Esophagus mucosa (tissue), 1 donor: ENCODE measurements at regions not wholly inside any gene's neighbourhood (a gene's known extent, or its start where the extent isn't known, plus 50 kb on each side); places are given as distances from the start of the nearest gene placed in this dataset.

ENCODE experiments used
- ATAC-seq: fragments of 200-7000 bp; cut with Tn5 transposase; one replicate; pipeline ENCODE4 v1.9.1; 2020
- donor health status: DM: yes; HTN: yes; CAD: no.

GRCh38 chrX:11953615-11954014 is 184.7 kb upstream of the FRMPD4 start:
- ATAC-seq: no peak

GRCh38 chrX:11954176-11954575 is 184.1 kb upstream of the FRMPD4 start:
- no peak for ATAC-seq

GRCh38 chrX:11960031-11960430 is 178.2 kb upstream of the FRMPD4 start:
- ATAC-seq: no peak

GRCh38 chrX:11965436-11965835 is 172.8 kb upstream of the FRMPD4 start:
- no peak for ATAC-seq

GRCh38 chrX:11967986-11968869 is 170.0 kb upstream of the FRMPD4 start:
- peak; percentile 80 for ATAC-seq

- no peak for ATAC-seq
Observed at GRCh38 chrX:11968991-11969390, 169.3 kb upstream of the FRMPD4 start.

- ATAC-seq: no peak
Observed at GRCh38 chrX:11970578-11971359, 167.5 kb upstream of the FRMPD4 start.

- no peak for ATAC-seq
Observed at GRCh38 chrX:11976663-11977062, 161.6 kb upstream of the FRMPD4 start.

GRCh38 chrX:11992271-11992670 is 146.0 kb upstream of the FRMPD4 start:
- ATAC-seq: no peak

GRCh38 chrX:11995146-11995545 is 143.1 kb upstream of the FRMPD4 start:
- no peak for ATAC-seq

GRCh38 chrX:11996810-11997209 is 141.5 kb upstream of the FRMPD4 start:
- ATAC-seq: no peak

GRCh38 chrX:11998944-11999343 is 139.3 kb upstream of the FRMPD4 start:
- ATAC-seq: no peak

GRCh38 chrX:12002876-12003275 is 135.4 kb upstream of the FRMPD4 start:
- peak; percentile 29 for ATAC-seq

GRCh38 chrX:12007881-12008280 is 130.4 kb upstream of the FRMPD4 start:
- ATAC-seq: peak; percentile 94

- ATAC-seq: no peak
Observed at GRCh38 chrX:12010436-12010835, 127.8 kb upstream of the FRMPD4 start.

- peak; percentile 86 for ATAC-seq
Observed at GRCh38 chrX:12011075-12011474, 127.2 kb upstream of the FRMPD4 start.

GRCh38 chrX:12013211-12013618 is 125.1 kb upstream of the FRMPD4 start:
- no peak for ATAC-seq

- ATAC-seq: no peak
Observed at GRCh38 chrX:12021698-12022097, 116.6 kb upstream of the FRMPD4 start.

- ATAC-seq: no peak
Observed at GRCh38 chrX:12026481-12026880, 111.8 kb upstream of the FRMPD4 start.

GRCh38 chrX:12032082-12032481 is 106.2 kb upstream of the FRMPD4 start:
- ATAC-seq: no peak

- no peak for ATAC-seq
Observed at GRCh38 chrX:12034741-12035140, 103.5 kb upstream of the FRMPD4 start.

GRCh38 chrX:12042615-12043014 is 95.7 kb upstream of the FRMPD4 start:
- no peak for ATAC-seq

- no peak for ATAC-seq
Observed at GRCh38 chrX:12052109-12052508, 86.2 kb upstream of the FRMPD4 start.

- ATAC-seq: no peak
Observed at GRCh38 chrX:12058087-12058486, 80.2 kb upstream of the FRMPD4 start.
